ENCODE measurements at regions not wholly inside any gene's neighbourhood (a gene's known extent, or its start where the extent isn't known, plus 50 kb on each side); places are given as distances from the start of the nearest gene placed in this dataset.

- no peak for TF ChIP-seq CTCF (IDR thresholded peaks at IDR 0.05 in 2 of 3, conservative IDR thresholded peaks at IDR 0.05 in 1 of 3; ENCODE audit: borderline replicate concordance in 1 of 3, insufficient read depth in 1 of 3, low read depth in 2 of 3, low read length in 2 of 3)
- TF ChIP-seq SIN3A (IDR thresholded peaks at IDR 0.05; ENCODE audit: low read depth): no peak
- no peak for TF ChIP-seq ZNF274 (IDR thresholded peaks at IDR 0.05; ENCODE audit: low read depth, low read length)
- TF ChIP-seq JUND (IDR thresholded peaks at IDR 0.05): no peak
- no peak for TF ChIP-seq EZH2phosphoT487 (IDR thresholded peaks at IDR 0.05; ENCODE audit: borderline replicate concordance)
- TF ChIP-seq POLR2A (IDR thresholded peaks at IDR 0.05; ENCODE audit: borderline replicate concordance, extremely low read depth, insufficient read depth, insufficient read length): no peak
- no peak for TF ChIP-seq EGR1 (IDR thresholded peaks at IDR 0.05; ENCODE audit: low read depth)
Measured at GRCh38 chr15:35876762-35877161, 330.8 kb upstream of the DPH6 start.

Measured in HCT116 (cell line).